ENCODE measurements at regions not wholly inside any gene's neighbourhood (a gene's known extent, or its start where the extent isn't known, plus 50 kb on each side); places are given as distances from the start of the nearest gene placed in this dataset.
"Not testable (repeated sequence)": the region's sequence is repeated elsewhere in the genome, so short reads cannot be mapped to it uniquely, and the experiment has no call there.

DNA sequence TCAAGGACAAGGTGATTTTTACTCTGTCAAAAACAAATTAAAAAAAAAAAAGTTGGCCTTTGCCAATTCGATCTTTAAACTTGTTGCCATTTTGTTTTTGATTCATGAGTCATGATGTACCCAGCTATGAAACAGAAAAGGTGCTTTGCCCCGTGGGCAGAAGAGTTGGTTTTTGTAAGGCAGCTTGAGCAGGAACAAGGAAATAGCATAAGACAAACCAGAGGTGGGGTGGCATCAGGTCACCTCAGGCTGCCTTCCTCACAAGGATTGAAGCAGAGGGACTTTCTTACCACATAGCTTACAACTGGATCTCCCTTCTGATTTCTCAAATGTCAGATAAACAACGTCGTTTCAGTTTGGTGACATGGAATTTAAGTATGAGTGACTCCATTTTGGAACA lies 123.8 kb downstream of the ARL4C start:
- no peak overlapping the region for H3K4me3 ChIP-seq (replicated peaks; ENCODE audit: low read depth, low read length)
- TF ChIP-seq, protein P1, sequence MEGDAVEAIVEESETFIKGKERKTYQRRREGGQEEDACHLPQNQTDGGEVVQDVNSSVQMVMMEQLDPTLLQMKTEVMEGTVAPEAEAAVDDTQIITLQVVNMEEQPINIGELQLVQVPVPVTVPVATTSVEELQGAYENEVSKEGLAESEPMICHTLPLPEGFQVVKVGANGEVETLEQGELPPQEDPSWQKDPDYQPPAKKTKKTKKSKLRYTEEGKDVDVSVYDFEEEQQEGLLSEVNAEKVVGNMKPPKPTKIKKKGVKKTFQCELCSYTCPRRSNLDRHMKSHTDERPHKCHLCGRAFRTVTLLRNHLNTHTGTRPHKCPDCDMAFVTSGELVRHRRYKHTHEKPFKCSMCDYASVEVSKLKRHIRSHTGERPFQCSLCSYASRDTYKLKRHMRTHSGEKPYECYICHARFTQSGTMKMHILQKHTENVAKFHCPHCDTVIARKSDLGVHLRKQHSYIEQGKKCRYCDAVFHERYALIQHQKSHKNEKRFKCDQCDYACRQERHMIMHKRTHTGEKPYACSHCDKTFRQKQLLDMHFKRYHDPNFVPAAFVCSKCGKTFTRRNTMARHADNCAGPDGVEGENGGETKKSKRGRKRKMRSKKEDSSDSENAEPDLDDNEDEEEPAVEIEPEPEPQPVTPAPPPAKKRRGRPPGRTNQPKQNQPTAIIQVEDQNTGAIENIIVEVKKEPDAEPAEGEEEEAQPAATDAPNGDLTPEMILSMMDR (IDR thresholded peaks at IDR 0.05; ENCODE audit: low read depth, low read length, missing control alignments), result no peak
- DNase-seq (ENCODE audit: extremely low read depth, low read depth), result no peak

DNA sequence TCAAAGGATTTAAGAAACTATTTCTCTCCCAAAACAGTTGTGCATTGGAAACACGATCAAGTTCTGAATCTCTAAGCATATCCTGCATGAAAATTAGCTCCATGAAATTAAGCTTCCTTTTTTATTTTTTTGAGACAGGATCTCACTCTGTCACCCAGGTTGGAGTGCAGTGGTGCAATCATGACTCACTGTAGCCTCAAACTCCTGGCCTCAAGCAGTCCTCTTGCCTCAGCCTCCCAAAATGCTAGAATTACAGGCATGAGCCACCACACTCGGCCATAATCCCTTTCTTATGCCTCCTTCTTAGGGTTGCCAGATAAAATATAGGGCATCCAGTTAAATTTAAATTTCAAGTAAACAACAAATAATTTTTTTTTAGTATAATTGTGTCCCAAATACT lies 124.4 kb downstream of the ARL4C start:
- no peak overlapping the region for H3K4me3 ChIP-seq (replicated peaks; ENCODE audit: low read depth, low read length)
- TF ChIP-seq, protein P1 (IDR thresholded peaks at IDR 0.05; ENCODE audit: low read depth, low read length, missing control alignments), result no peak
- DNase-seq (ENCODE audit: extremely low read depth, low read depth), result no peak

DNA sequence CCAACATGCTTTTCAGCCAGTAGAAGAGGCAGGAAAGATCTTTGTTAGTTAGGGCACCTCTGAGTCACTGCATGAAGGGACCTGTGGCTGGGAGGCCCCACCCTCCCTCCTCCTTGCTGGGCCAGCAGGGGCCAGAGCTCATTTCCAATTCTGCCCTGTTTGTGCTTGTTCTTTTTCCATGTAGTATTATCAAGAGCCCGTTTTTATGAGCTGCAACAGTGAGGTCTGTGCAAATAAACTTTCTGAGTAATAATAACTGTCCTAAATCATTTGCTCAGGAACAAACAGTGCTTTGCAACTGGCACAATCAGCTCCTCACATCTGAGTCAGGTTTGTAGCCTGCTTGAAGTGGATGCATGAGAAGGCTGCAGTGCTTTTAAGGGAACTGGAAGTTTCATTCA lies 128.0 kb downstream of the ARL4C start:
- no peak for DNase-seq (ENCODE audit: extremely low read depth, low read depth)
- TF ChIP-seq, protein P1 (IDR thresholded peaks at IDR 0.05; ENCODE audit: low read depth, low read length, missing control alignments), result no peak
- H3K4me3 ChIP-seq (replicated peaks; ENCODE audit: low read depth, low read length), result no peak overlapping the region

DNA sequence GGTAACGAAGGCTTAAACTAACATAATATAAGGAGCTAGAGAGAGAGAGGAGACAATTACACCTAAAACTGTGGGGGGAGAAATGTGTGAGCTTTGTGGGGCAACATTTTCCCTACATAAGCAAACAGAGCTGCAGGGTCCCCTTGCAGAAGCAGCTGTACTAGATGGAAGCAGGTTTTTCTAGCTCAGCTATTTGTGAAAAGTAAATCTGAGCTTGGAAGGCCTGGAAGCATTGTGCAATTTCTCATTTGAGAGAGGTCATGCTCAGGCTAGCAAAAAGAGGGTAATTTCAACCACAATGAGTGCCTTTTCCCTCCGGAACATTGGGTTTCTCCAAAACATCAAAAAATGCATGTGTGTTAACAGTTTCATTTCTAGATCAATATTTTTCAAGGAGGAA lies 130.0 kb downstream of the ARL4C start:
- DNase-seq (ENCODE audit: extremely low read depth, low read depth), result no peak
- no peak overlapping the region for H3K4me3 ChIP-seq (replicated peaks; ENCODE audit: low read depth, low read length)
- TF ChIP-seq, protein P1 (IDR thresholded peaks at IDR 0.05; ENCODE audit: low read depth, low read length, missing control alignments), result no peak

DNA sequence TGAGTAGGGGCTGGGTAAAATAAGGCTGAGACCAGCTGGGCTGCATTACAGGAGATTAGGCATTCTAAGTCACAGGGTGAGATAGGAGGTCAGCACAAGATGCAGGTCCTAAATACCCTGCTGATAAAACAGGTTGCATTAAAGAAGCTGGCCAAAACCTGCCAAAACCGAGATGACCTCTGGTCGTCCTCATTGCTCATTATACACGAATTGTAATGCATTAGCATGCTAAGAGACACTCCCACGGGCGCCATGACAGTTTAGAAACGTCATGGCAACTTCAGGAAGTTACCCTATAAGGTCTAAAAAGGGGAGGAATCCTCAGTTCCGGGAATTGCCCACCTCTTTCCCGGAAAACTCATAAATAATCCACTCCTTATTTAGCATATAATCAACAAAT lies 132.2 kb downstream of the ARL4C start:
- no peak overlapping the region for H3K4me3 ChIP-seq (replicated peaks; ENCODE audit: low read depth, low read length)
- TF ChIP-seq, protein P1 (IDR thresholded peaks at IDR 0.05; ENCODE audit: low read depth, low read length, missing control alignments), result no peak
- DNase-seq (ENCODE audit: extremely low read depth, low read depth), result no peak

DNA sequence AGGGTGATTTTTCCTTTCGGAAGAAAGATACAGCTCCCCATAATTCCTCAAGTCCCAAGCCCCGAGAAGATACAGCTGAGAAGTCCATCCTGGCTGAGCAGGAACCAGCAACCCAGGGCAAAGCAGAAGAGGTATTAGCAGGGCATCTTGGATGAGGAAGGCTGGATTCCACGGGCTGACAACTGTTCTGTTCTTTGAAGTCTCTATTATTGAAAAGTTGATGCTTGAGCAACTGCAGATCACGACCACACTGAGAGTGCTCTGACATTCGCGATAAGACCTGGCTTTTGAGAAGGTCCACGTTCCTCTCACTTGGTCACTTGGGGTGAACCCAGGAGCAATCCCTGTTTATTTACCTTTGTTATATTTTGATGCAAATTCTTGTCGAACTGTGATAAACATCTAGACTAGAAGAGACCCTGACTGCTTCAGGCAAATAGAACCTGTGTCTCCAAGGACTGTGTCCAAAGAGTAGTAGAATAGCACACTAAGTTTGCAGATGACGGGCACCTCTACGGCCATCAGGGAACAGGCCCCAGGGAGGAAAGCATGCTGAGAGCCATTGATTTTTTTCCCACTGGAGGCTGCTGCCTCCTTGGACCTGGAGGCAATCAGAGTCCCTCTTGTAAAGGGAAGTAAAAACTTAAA lies 133.1 kb downstream of the ARL4C start:
- no peak overlapping the region for H3K4me3 ChIP-seq (replicated peaks; ENCODE audit: low read depth, low read length)
- no peak for DNase-seq (ENCODE audit: extremely low read depth, low read depth)
- TF ChIP-seq, protein P1 (IDR thresholded peaks at IDR 0.05; ENCODE audit: low read depth, low read length, missing control alignments), result no peak

DNA sequence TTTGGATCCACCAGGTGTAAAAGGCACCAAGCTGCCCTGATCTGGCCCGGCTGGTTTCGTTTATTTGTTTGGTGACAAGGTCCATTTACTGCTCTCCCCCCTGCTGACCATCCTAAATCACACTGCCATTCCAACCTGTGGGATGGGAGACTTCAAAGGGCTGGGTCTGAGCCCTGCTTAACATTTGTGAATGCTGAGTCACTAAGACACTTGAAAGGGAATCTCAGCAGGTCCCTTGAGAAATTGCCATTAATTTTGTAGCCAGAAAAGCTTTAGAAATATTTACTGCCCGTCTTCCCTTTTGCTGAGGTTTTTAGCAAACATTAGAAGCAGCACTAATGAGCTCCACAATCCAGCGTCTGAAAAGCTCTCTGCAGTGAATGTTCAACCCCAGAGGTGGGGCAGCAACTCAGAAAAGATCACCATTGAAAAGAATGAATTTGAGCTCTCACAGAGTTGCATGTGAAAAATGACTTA lies 133.8 kb downstream of the ARL4C start:
- H3K4me3 ChIP-seq (replicated peaks; ENCODE audit: low read depth, low read length), result no peak overlapping the region
- TF ChIP-seq, protein P1 (IDR thresholded peaks at IDR 0.05; ENCODE audit: low read depth, low read length, missing control alignments), result no peak
- DNase-seq (ENCODE audit: extremely low read depth, low read depth), result no peak

DNA sequence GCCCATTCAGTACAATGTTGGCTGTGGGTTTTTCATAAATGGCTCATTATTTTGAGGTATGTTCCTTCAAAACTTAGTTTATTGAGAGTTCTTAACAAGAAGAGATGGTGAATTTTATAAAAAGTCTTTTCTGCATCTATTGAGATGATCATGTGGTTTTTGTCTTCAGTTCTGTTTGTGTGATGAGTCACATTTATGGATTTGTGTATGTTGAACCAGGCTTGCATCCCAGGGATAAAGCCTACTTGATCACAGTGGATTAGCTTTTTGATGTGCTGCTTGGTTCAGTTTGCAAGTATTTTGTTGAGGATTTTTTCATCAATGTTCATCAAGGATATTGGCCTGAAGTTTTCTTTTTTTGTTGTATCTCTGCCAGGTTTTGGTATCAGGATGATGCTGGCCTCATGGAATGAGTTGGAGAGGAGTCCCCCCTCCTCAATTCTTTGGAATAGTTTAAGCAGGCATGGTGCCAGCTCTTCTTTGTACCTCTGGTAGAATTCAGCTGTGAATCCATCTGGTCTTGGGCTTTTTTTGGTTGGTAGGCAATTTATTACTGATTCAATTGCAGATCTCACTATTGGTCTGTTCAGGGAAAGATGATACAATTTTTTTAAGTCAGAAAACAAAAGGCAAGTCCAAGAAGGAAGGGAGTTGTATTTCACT lies 136.4 kb downstream of the ARL4C start:
- DNase-seq (ENCODE audit: extremely low read depth, low read depth), result not testable (repeated sequence)

More for the DNA sequence above, 136.4 kb downstream of the ARL4C start:
- H3K4me3 ChIP-seq (replicated peaks; ENCODE audit: low read depth, low read length), result not testable (repeated sequence)

Data from HFF-Myc (cell line).